ENCODE measurements at regions not wholly inside any gene's neighbourhood (a gene's known extent, or its start where the extent isn't known, plus 50 kb on each side); places are given as distances from the start of the nearest gene placed in this dataset.

GRCh38 chr2:145846982-145847381, 1327.1 kb upstream of the ZEB2 start:
- peak; percentile 47 for DNase-seq

- DNase-seq = no peak
These were observed 1326.0 kb upstream of the ZEB2 start for GRCh38 chr2:145845923-145846322.

- peak; percentile 26 for DNase-seq
These were observed 1325.4 kb upstream of the ZEB2 start for GRCh38 chr2:145845207-145845894.

GRCh38 chr2:145841973-145842372, 1322.1 kb upstream of the ZEB2 start:
- DNase-seq = no peak

- DNase-seq = no peak
These were observed 1317.1 kb upstream of the ZEB2 start for GRCh38 chr2:145836986-145837385.

- no peak for DNase-seq
These were observed 1315.7 kb upstream of the ZEB2 start for GRCh38 chr2:145835665-145836064.

- DNase-seq = no peak
These were observed 1312.8 kb upstream of the ZEB2 start for GRCh38 chr2:145832681-145833080.

GRCh38 chr2:145829931-145830330, 1310.0 kb upstream of the ZEB2 start:
- no peak for DNase-seq

- DNase-seq = no peak
These were observed 1307.3 kb upstream of the ZEB2 start for GRCh38 chr2:145827235-145827634.

- DNase-seq = no peak
These were observed 1304.5 kb upstream of the ZEB2 start for GRCh38 chr2:145824384-145824783.

GRCh38 chr2:145822892-145823534, 1303.1 kb upstream of the ZEB2 start:
- DNase-seq = no peak

GRCh38 chr2:145820651-145821050, 1300.7 kb upstream of the ZEB2 start:
- no peak for DNase-seq

- no peak for DNase-seq
These were observed 1299.1 kb upstream of the ZEB2 start for GRCh38 chr2:145818890-145819504.

GRCh38 chr2:145815933-145816332, 1296.0 kb upstream of the ZEB2 start:
- no peak for DNase-seq

GRCh38 chr2:145813481-145813880, 1293.6 kb upstream of the ZEB2 start:
- DNase-seq = peak; percentile 11

- DNase-seq = no peak
These were observed 1292.2 kb upstream of the ZEB2 start for GRCh38 chr2:145812165-145812554.

- DNase-seq = no peak
These were observed 1291.6 kb upstream of the ZEB2 start for GRCh38 chr2:145811276-145812164.

- DNase-seq = no peak
These were observed 1288.0 kb upstream of the ZEB2 start for GRCh38 chr2:145807968-145808367.

- DNase-seq = no peak
These were observed 1287.6 kb upstream of the ZEB2 start for GRCh38 chr2:145807554-145807953.

GRCh38 chr2:145806546-145806945, 1286.6 kb upstream of the ZEB2 start:
- DNase-seq = no peak

- no peak for DNase-seq
These were observed 1282.2 kb upstream of the ZEB2 start for GRCh38 chr2:145802133-145802532.

GRCh38 chr2:145801210-145801609, 1281.3 kb upstream of the ZEB2 start:
- no peak for DNase-seq
